GM13976 (cell line): ENCODE measurements at regions not wholly inside any gene's neighbourhood (a gene's known extent, or its start where the extent isn't known, plus 50 kb on each side); places are given as distances from the start of the nearest gene placed in this dataset.

ENCODE experiments used
- DNase-seq: peaks from one replicate; pipeline ENCODE4 v3.0.0; 2012; ENCODE audit warnings: low spot score
- CTCF ChIP-seq: IDR thresholded peaks from 2 replicates; pipeline ENCODE4 v1.5.1; 2012; ENCODE audit warnings: borderline replicate concordance, mild to moderate bottlenecking; ENCODE audit not compliant: insufficient read depth; ENCODE audit errors: extremely low read depth, missing control alignments, control extremely low read depth
- in situ Hi-C: fragments of 300-500 bp; cut with MboI; formaldehyde crosslinking; loops from one replicate; pipeline ENCODE4 v1.12.0; 2022; ENCODE audit warnings: low sequenced_read_pairs, mixed read lengths, inconsistent platforms; ENCODE audit not compliant: unreplicated experiment

GRCh38 chr3:72429589-72430353 lies 418.5 kb downstream of the SHQ1 start:
- in situ Hi-C loops = no loop called here

GRCh38 chr3:72428803-72429202 lies 419.4 kb downstream of the SHQ1 start:
- DNase-seq = no peak
- in situ Hi-C loops = no loop called here
- TF ChIP-seq CTCF = no peak

More at GRCh38 chr3:72429589-72430353, 418.5 kb downstream of the SHQ1 start:
- no peak for DNase-seq
- no peak for TF ChIP-seq CTCF

GRCh38 chr3:72427624-72428023 lies 420.6 kb downstream of the SHQ1 start:
- no peak for DNase-seq
- TF ChIP-seq CTCF = no peak
- in situ Hi-C loops = no loop called here

- no peak for DNase-seq
- in situ Hi-C loops = no loop called here
These were observed 421.4 kb downstream of the SHQ1 start for GRCh38 chr3:72426618-72427397.

GRCh38 chr3:72423643-72424042 lies 424.6 kb downstream of the SHQ1 start:
- DNase-seq = no peak
- no peak for TF ChIP-seq CTCF
- in situ Hi-C loops = no loop called here

More at GRCh38 chr3:72426618-72427397, 421.4 kb downstream of the SHQ1 start:
- TF ChIP-seq CTCF = no peak

GRCh38 chr3:72421786-72422185 lies 426.5 kb downstream of the SHQ1 start:
- DNase-seq = no peak
- no peak for TF ChIP-seq CTCF
- in situ Hi-C loops = no loop called here
